OCI-LY7 (cell line): ENCODE measurements at regions not wholly inside any gene's neighbourhood (a gene's known extent, or its start where the extent isn't known, plus 50 kb on each side); places are given as distances from the start of the nearest gene placed in this dataset.

Experiments
- EZH2phosphoT487 ChIP-seq: fragments of 200-600 bp; sonication (generic); IDR thresholded peaks from 2 replicates; pipeline ENCODE4 v1.6.1; 2018; ENCODE audit warnings: low read depth, borderline replicate concordance, mild to moderate bottlenecking, mixed run types, antibody characterized with exemption, low read length, moderate library complexity, mixed read lengths
- TF ChIP-seq, protein P1 (sequence below): fragments of 200-600 bp; sonication (generic); conservative IDR thresholded peaks from 2 replicates; pipeline ENCODE4 v1.5.1; 2014; ENCODE audit warnings: mild to moderate bottlenecking, antibody characterized with exemption, low read length, moderate library complexity, mixed read lengths

DNA sequence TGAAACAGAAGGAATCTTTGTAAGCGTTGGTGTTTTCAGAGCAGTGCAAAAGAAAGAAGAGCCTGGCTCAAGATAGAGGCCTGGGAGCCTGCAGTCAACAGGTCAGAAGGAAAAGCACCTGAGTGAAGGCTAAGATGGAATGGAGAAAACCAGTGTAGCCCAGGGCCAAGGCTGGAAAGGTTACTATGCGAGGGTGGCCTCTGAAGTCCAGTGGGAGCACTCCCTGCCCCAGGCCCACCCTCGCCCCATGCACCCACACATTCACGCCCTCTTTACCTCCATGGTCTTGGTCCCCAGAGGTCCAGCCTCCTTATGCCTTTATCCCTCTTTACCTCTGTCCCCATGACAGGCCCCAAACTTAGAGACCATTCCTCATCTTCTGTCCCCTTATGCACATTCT, 169.2 kb upstream of the ZNF644 start:
- TF ChIP-seq, protein P1, sequence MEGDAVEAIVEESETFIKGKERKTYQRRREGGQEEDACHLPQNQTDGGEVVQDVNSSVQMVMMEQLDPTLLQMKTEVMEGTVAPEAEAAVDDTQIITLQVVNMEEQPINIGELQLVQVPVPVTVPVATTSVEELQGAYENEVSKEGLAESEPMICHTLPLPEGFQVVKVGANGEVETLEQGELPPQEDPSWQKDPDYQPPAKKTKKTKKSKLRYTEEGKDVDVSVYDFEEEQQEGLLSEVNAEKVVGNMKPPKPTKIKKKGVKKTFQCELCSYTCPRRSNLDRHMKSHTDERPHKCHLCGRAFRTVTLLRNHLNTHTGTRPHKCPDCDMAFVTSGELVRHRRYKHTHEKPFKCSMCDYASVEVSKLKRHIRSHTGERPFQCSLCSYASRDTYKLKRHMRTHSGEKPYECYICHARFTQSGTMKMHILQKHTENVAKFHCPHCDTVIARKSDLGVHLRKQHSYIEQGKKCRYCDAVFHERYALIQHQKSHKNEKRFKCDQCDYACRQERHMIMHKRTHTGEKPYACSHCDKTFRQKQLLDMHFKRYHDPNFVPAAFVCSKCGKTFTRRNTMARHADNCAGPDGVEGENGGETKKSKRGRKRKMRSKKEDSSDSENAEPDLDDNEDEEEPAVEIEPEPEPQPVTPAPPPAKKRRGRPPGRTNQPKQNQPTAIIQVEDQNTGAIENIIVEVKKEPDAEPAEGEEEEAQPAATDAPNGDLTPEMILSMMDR, result no peak
- no peak for TF ChIP-seq EZH2phosphoT487
